HEK293 (cell line): ENCODE measurements at regions not wholly inside any gene's neighbourhood (a gene's known extent, or its start where the extent isn't known, plus 50 kb on each side); places are given as distances from the start of the nearest gene placed in this dataset.

Source experiments
- ATF2 ChIP-seq: fragments of 450-650 bp; formaldehyde crosslinking; IDR thresholded peaks from 2 replicates; pipeline ENCODE4 v1.5.1; 2016; ENCODE audit warnings: missing biosample characterization, missing genetic modification characterization, low read depth
- BCL11A ChIP-seq: fragments of 450-650 bp; formaldehyde crosslinking; IDR thresholded peaks from 2 replicates; pipeline ENCODE4 v1.5.1; 2016; ENCODE audit warnings: low read depth, missing biosample characterization, missing genetic modification characterization
- HOXD13 ChIP-seq: sonication (generic); formaldehyde crosslinking; IDR thresholded peaks from 2 replicates; pipeline ENCODE4 v1.8.0; 2022; ENCODE audit warnings: missing genetic modification reagents, borderline replicate concordance
- KLF7 ChIP-seq: fragments of 450-650 bp; formaldehyde crosslinking; IDR thresholded peaks from 2 replicates; pipeline ENCODE4 v1.5.1; 2016; ENCODE audit warnings: missing biosample characterization, missing genetic modification characterization, borderline replicate concordance
- KLF8 ChIP-seq: fragments of 450-650 bp; formaldehyde crosslinking; IDR thresholded peaks from 2 replicates; pipeline ENCODE4 v1.5.1; 2016; ENCODE audit warnings: missing biosample characterization, missing genetic modification characterization
- MEIS1 ChIP-seq: sonication (generic); formaldehyde crosslinking; IDR thresholded peaks from 2 replicates; pipeline ENCODE4 v1.8.1; 2022; ENCODE audit warnings: missing genetic modification reagents, mild to moderate bottlenecking, borderline replicate concordance
- PRDM6 ChIP-seq: fragments of 450-650 bp; formaldehyde crosslinking; IDR thresholded peaks from 2 replicates; pipeline ENCODE4 v1.5.1; 2017; ENCODE audit warnings: missing biosample characterization, missing genetic modification characterization
- REPIN1 ChIP-seq: fragments of 450-650 bp; formaldehyde crosslinking; IDR thresholded peaks from 2 replicates; pipeline ENCODE4 v1.5.1; 2017; ENCODE audit warnings: missing biosample characterization, missing genetic modification characterization, low read depth
- SCRT2 ChIP-seq: fragments of 450-650 bp; formaldehyde crosslinking; IDR thresholded peaks from 2 replicates; pipeline ENCODE4 v1.5.1; 2016; ENCODE audit warnings: missing biosample characterization, missing genetic modification characterization
- SP3 ChIP-seq: fragments of 450-650 bp; formaldehyde crosslinking; IDR thresholded peaks from 2 replicates; pipeline ENCODE4 v1.5.1; 2016; ENCODE audit warnings: missing biosample characterization, missing genetic modification characterization
- TCF7L2 ChIP-seq: IDR thresholded peaks from 2 replicates; pipeline ENCODE4 v1.6.1; 2011; ENCODE audit warnings: low read depth, mild to moderate bottlenecking, inconsistent platforms, low read length, moderate library complexity, borderline replicate concordance
- YY1 ChIP-seq: fragments of 450-650 bp; formaldehyde crosslinking; IDR thresholded peaks from 2 replicates; pipeline ENCODE4 v1.5.1; 2018; ENCODE audit warnings: missing biosample characterization, missing genetic modification characterization
- ZEB2 ChIP-seq: fragments of 450-650 bp; formaldehyde crosslinking; IDR thresholded peaks from 2 replicates; pipeline ENCODE4 v1.5.1; 2016; ENCODE audit warnings: missing biosample characterization, missing genetic modification characterization
- ZFP41 ChIP-seq: fragments of 450-650 bp; formaldehyde crosslinking; IDR thresholded peaks from 2 replicates; pipeline ENCODE4 v1.5.1; 2016; ENCODE audit warnings: missing biosample characterization, missing genetic modification characterization, borderline replicate concordance
- ZFP69B ChIP-seq: fragments of 450-650 bp; formaldehyde crosslinking; IDR thresholded peaks from 2 replicates; pipeline ENCODE4 v1.5.1; 2016; ENCODE audit warnings: missing biosample characterization, missing genetic modification characterization
- ZNF114 ChIP-seq: fragments of 450-650 bp; formaldehyde crosslinking; IDR thresholded peaks from 2 replicates; pipeline ENCODE4 v1.5.0; 2017; ENCODE audit warnings: missing biosample characterization, missing genetic modification characterization
- ZNF155 ChIP-seq: fragments of 450-650 bp; formaldehyde crosslinking; IDR thresholded peaks from 2 replicates; pipeline ENCODE4 v1.5.1; 2016; ENCODE audit warnings: missing biosample characterization, missing genetic modification characterization
- ZNF184 ChIP-seq: fragments of 450-650 bp; IDR thresholded peaks from 2 replicates; pipeline ENCODE4 v1.5.1; 2018; ENCODE audit warnings: missing biosample characterization, mild to moderate bottlenecking, missing genetic modification characterization
- ZNF26 ChIP-seq: fragments of 450-650 bp; formaldehyde crosslinking; IDR thresholded peaks from 2 replicates; pipeline ENCODE4 v1.5.1; 2016; ENCODE audit warnings: missing biosample characterization, missing genetic modification characterization
- ZNF311 ChIP-seq: fragments of 450-650 bp; formaldehyde crosslinking; IDR thresholded peaks from 2 replicates; pipeline ENCODE4 v1.5.1; 2017; ENCODE audit warnings: missing biosample characterization, missing genetic modification characterization, borderline replicate concordance
- ZNF37A ChIP-seq: fragments of 450-650 bp; IDR thresholded peaks from 2 replicates; pipeline ENCODE4 v1.5.1; 2018; ENCODE audit warnings: missing biosample characterization, missing genetic modification characterization
- ZNF610 ChIP-seq: fragments of 450-650 bp; formaldehyde crosslinking; IDR thresholded peaks from 2 replicates; pipeline ENCODE4 v1.5.1; 2016; ENCODE audit warnings: missing biosample characterization, missing genetic modification characterization, borderline replicate concordance
- ZNF624 ChIP-seq: fragments of 450-650 bp; formaldehyde crosslinking; IDR thresholded peaks from 2 replicates; pipeline ENCODE4 v1.5.1; 2017; ENCODE audit warnings: missing biosample characterization, missing genetic modification characterization
- ZNF830 ChIP-seq: fragments of 450-650 bp; IDR thresholded peaks from 2 replicates; pipeline ENCODE4 v1.5.0; 2018; ENCODE audit warnings: missing biosample characterization, missing genetic modification characterization, low read depth, mild to moderate bottlenecking, moderate library complexity
- ZXDB ChIP-seq: fragments of 450-650 bp; formaldehyde crosslinking; IDR thresholded peaks from 2 replicates; pipeline ENCODE4 v1.5.1; 2016; ENCODE audit warnings: missing biosample characterization, missing genetic modification characterization
- TF ChIP-seq, protein P1 (sequence below): fragments of 450-650 bp; formaldehyde crosslinking; IDR thresholded peaks from 2 replicates; pipeline ENCODE4 v1.5.1; 2016; ENCODE audit warnings: missing biosample characterization, missing genetic modification characterization
- TF ChIP-seq, protein P2 (sequence below): fragments of 450-650 bp; formaldehyde crosslinking; IDR thresholded peaks from 2 replicates; pipeline ENCODE4 v1.5.1; 2016; ENCODE audit warnings: missing biosample characterization, missing genetic modification characterization
- TF ChIP-seq, protein P3 (sequence below): fragments of 450-650 bp; formaldehyde crosslinking; IDR thresholded peaks from 2 replicates; pipeline ENCODE4 v1.5.1; 2017; ENCODE audit warnings: missing biosample characterization, missing genetic modification characterization
- TF ChIP-seq, protein P4 (sequence below): IDR thresholded peaks from 2 replicates; pipeline ENCODE4 v1.6.1; 2011; ENCODE audit warnings: mild to moderate bottlenecking, low read depth, low read length, borderline replicate concordance

DNA sequence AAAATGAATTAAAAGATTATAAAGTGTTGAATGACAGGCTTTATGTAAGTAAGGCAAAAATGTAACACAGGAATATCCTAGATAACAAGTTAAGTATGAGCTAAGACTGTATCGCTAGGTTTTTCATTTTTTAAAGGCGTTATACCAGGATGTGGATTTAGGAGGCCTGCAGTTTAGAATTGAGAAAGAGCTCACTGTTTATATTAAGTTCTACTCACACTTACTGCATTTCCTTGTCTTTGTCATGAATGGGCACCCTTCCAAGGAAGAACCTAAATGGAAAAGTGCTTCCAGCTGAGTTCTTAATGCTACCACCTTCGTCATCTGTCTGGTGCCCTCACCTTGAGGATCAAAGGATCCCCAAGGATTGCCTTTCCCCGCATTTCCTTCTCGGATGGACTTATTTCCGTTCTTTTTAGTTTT, 148.7 kb downstream of the SOX4 start (continued):
- TF ChIP-seq, protein P1, sequence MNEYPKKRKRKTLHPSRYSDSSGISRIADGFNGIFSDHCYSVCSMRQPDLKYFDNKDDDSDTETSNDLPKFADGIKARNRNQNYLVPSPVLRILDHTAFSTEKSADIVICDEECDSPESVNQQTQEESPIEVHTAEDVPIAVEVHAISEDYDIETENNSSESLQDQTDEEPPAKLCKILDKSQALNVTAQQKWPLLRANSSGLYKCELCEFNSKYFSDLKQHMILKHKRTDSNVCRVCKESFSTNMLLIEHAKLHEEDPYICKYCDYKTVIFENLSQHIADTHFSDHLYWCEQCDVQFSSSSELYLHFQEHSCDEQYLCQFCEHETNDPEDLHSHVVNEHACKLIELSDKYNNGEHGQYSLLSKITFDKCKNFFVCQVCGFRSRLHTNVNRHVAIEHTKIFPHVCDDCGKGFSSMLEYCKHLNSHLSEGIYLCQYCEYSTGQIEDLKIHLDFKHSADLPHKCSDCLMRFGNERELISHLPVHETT (tag by site-specific recombination): no peak
- TF ChIP-seq ZNF155 (tag by site-specific recombination): no peak
- TF ChIP-seq, protein P2, sequence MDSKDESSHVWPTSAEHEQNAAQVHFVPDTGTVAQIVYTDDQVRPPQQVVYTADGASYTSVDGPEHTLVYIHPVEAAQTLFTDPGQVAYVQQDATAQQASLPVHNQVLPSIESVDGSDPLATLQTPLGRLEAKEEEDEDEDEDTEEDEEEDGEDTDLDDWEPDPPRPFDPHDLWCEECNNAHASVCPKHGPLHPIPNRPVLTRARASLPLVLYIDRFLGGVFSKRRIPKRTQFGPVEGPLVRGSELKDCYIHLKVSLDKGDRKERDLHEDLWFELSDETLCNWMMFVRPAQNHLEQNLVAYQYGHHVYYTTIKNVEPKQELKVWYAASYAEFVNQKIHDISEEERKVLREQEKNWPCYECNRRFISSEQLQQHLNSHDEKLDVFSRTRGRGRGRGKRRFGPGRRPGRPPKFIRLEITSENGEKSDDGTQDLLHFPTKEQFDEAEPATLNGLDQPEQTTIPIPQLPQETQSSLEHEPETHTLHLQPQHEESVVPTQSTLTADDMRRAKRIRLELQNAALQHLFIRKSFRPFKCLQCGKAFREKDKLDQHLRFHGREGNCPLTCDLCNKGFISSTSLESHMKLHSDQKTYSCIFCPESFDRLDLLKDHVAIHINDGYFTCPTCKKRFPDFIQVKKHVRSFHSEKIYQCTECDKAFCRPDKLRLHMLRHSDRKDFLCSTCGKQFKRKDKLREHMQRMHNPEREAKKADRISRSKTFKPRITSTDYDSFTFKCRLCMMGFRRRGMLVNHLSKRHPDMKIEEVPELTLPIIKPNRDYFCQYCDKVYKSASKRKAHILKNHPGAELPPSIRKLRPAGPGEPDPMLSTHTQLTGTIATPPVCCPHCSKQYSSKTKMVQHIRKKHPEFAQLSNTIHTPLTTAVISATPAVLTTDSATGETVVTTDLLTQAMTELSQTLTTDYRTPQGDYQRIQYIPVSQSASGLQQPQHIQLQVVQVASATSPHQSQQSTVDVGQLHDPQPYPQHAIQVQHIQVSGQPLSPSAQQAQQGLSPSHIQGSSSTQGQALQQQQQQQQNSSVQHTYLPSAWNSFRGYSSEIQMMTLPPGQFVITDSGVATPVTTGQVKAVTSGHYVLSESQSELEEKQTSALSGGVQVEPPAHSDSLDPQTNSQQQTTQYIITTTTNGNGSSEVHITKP (tag by site-specific recombination): peak; percentile 41; the same call in 1 of the 2 replicates
- TF ChIP-seq, protein P3, sequence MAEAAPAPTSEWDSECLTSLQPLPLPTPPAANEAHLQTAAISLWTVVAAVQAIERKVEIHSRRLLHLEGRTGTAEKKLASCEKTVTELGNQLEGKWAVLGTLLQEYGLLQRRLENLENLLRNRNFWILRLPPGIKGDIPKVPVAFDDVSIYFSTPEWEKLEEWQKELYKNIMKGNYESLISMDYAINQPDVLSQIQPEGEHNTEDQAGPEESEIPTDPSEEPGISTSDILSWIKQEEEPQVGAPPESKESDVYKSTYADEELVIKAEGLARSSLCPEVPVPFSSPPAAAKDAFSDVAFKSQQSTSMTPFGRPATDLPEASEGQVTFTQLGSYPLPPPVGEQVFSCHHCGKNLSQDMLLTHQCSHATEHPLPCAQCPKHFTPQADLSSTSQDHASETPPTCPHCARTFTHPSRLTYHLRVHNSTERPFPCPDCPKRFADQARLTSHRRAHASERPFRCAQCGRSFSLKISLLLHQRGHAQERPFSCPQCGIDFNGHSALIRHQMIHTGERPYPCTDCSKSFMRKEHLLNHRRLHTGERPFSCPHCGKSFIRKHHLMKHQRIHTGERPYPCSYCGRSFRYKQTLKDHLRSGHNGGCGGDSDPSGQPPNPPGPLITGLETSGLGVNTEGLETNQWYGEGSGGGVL (tag by site-specific recombination): no peak
- no peak for TF ChIP-seq REPIN1 (tag by site-specific recombination)
- no peak for TF ChIP-seq SCRT2 (tag by site-specific recombination)
- TF ChIP-seq ZNF610 (tag by site-specific recombination): no peak
- no peak for TF ChIP-seq ZNF114 (tag by site-specific recombination)
- TF ChIP-seq BCL11A (tag by site-specific recombination): no peak
- TF ChIP-seq TCF7L2: peak; percentile 64; the same call in 1 of the 2 replicates
- peak; percentile 61 for TF ChIP-seq KLF8 (tag by site-specific recombination)
- no peak for TF ChIP-seq SP3 (tag by site-specific recombination)
- TF ChIP-seq PRDM6: peak; percentile 83
- TF ChIP-seq ZNF37A (tag by site-specific recombination): no peak
- no peak for TF ChIP-seq ZNF26
- no peak for TF ChIP-seq YY1 (tag by site-specific recombination)
- TF ChIP-seq ZNF830 (tag by site-specific recombination): no peak
- TF ChIP-seq, protein P4, sequence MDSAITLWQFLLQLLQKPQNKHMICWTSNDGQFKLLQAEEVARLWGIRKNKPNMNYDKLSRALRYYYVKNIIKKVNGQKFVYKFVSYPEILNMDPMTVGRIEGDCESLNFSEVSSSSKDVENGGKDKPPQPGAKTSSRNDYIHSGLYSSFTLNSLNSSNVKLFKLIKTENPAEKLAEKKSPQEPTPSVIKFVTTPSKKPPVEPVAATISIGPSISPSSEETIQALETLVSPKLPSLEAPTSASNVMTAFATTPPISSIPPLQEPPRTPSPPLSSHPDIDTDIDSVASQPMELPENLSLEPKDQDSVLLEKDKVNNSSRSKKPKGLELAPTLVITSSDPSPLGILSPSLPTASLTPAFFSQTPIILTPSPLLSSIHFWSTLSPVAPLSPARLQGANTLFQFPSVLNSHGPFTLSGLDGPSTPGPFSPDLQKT: no peak
- TF ChIP-seq ZNF624 (tag by site-specific recombination): no peak
- TF ChIP-seq ZFP69B: no peak
- peak; percentile 77 for TF ChIP-seq ZEB2 (tag by site-specific recombination)
- TF ChIP-seq ATF2 (tag by site-specific recombination): no peak
- TF ChIP-seq HOXD13: no peak
- TF ChIP-seq ZNF311 (tag by site-specific recombination): no peak
- peak; percentile 82 for TF ChIP-seq ZNF184 (tag by site-specific recombination)
- TF ChIP-seq ZXDB (tag by site-specific recombination): peak; percentile 11; the same call in 1 of the 2 replicates
- TF ChIP-seq MEIS1 (CRISPR knock-in tag): no peak
- TF ChIP-seq ZFP41: no peak
- no peak for TF ChIP-seq KLF7 (tag by site-specific recombination)
